Stimulated activated CD8-positive, alpha-beta memory T cell treated with anti-CD3 and anti-CD28 coated beads, Interleukin-2, amount 100 ng/mL, for 1 hour (primary cell): ENCODE measurements at regions not wholly inside any gene's neighbourhood (a gene's known extent, or its start where the extent isn't known, plus 50 kb on each side); places are given as distances from the start of the nearest gene placed in this dataset.

Source experiments
- DNase-seq, 2 donors: peaks; one replicate each; pipeline ENCODE4 v3.0.0-alpha.2; 2020; ENCODE audit warnings: low read depth in 2 of 2

DNA sequence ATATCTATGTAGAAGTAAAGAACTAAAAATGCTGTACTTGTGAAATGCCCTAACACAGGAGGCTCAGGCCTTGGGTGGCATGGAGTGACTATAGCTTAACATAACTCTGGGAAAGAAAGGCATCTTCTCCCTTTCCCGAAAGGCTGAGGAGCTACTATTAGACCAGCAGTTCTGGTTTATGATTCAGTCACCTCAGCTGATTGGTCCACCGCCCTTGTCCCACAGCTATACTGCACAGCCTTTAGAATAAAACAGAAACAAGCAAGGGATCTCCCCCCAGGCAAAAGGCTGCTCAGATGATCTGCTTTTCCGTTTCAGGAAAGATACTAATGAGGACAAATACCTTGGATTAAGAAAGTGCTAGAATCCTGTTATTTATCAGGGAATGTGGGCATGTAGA is 171.3 kb downstream of the SNCA start:
- DNase-seq, result no peak

DNA sequence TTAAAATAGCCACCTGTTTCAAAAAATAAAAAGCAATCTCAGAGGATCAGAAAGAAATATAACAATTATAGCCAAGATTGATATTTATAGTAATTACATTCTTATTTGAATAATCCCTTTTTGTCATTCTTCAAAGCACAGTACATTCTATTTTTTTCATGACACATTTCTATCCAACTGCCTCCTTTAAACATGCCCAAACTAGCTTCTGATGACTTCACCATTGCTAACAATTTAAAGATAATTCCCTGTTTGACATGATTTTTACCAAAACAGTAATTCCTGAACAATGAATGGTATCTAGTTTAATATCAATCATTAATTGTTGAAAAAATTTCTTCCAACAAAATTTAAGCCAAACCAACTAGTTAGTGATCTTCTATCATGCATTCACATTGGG is 172.4 kb downstream of the SNCA start:
- no peak for DNase-seq

DNA sequence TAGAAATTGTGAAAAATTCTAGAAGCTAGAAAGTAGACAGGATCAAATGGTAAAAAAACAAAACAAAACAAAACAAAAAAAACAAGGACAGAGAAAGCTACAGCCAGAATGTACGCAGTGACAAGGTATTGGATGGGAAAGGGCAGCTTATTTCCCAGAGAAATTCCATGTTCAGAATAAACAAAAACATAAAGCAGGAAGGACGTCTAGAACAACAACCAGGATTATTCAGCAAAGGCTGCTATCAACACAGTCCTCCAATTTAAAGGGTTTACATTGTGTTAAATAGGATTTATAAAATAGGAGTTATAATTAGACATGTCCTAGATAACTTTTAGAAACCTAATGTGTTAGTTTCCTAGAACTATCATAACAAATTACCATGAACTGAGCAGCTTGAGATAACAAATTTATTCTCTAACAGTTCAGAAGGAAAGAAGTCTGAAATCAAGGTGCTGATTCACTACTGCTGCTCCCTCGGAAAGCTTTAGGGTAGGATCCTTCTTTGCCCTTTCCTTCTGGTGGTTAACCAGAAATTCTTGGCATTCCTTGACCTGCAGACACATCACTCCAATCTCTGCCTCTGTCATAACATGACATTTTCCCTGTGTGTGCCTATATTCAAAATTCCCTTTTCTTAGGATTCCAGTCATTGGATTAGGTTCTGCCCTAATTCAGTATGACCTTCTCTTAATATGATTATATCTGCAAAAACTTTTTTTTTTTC is 175.6 kb downstream of the SNCA start:
- no peak for DNase-seq

DNA sequence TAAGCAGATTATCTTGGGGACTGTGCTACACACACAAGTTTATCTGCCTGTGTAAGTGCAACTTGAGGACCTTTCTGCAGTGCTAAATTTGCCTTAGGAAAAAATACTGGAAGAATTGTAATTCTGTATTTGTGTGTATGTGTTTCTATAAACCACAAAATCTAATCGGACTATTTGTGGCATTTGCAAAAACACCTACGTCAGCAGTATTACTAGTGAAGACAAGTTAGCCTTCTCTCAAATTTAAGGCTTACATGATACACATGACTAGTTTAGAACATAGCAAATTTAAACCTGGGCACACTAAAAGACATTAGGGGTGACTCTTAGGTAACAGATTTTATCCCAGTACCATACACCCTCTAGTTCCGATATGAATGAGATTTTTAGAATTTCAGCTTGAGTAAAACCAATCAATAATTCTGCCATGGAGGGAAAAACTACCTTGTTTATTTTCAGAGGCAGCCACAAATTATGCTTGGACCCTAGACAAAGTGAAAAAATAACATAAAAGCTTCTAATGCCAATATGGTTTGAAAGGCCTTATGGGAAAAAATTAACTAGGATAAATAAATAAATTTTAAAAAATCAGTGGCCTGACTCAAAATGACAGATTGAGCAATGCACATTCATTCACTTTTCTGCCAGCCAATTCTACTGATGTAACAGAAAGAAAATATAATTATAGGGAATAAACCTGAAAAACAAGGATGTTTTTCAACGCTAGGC is 176.4 kb downstream of the SNCA start:
- no peak for DNase-seq

DNA sequence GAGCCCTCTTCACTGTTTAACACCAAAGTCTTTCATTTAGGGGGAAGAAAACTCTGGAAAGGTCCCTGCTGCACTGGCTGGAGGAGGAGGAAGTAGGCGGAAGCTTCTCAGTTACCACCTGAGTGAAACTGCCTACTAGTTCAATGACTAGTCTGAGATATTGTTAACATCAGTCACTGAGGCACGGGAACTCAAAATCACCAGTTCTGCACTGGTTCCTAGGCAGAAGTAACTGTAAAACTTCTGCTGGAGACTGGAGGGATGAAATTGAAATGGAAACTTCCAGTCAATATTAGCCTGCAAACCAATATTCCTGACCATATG is 178.3 kb downstream of the SNCA start:
- no peak for DNase-seq

DNA sequence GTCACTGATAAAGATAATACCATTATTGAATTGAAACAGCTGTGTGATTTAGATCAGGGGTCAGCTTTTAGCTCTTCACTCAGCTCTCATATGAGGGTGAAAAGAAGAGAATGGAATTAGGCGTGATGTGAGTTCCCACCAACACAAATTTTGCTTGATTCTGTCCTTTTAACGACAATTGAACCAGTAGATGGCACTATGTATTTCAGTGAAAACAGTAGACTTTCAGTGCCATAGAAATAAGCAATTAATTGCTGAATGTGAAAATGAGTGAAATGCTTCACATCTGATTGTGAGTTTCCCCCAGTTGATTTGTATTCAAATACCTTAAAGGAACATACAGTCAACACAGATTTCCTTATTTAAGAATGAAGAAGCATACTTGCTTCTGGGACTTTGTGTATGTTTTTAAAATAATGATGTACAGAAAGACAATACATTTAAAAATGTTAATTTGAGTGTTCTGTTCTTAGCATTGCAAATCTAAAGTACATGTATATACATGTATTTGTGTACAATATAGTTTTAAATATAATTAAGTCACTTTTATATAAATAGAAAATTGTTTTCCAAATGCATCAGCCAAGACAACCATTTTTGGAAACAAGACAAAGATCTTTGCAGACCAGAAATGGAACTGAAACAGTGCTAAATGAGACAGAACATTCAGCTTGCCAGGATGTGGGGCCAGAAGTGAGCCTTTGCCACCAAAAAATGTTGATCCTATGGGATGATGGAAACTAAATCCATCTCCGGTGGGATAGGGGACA is 178.8 kb downstream of the SNCA start:
- no peak for DNase-seq

DNA sequence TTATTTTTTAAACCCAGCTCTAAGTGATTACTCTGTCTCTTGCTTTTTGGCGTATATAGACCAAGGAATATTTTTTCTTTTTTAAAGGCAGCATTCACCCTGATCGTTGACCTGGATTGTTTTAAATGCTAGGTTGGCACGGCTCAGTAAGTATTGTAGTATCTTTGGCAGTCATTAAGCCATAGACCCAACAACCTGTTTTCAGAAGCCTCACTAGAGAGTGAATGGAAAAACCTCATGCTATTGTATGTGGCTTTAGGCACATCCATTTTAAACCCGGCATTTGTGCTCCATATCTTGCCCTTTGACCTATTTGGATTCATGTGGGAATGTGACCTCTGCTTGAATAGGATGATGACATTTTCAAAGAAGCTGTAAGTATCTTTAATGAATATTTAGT is 183.9 kb downstream of the SNCA start:
- DNase-seq, result no peak

DNA sequence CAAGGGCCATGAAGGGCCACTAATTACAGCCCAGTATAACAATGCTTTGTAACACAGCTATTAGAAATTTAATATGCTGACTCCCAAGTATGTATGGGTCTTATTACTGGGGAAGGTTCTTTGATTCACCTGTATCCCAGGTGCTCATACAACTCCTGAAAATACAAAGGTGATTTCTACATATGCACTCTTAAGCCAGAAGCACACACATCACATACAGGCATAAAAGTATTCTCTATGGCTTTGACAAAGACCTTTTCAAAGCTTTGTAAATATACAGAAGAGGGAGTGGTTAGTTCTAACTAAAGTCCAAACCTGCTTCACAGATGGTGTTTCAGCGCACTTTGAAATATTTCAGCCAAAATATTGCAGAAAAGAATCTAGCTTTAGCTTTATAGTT is 191.5 kb downstream of the SNCA start:
- no peak for DNase-seq

DNA sequence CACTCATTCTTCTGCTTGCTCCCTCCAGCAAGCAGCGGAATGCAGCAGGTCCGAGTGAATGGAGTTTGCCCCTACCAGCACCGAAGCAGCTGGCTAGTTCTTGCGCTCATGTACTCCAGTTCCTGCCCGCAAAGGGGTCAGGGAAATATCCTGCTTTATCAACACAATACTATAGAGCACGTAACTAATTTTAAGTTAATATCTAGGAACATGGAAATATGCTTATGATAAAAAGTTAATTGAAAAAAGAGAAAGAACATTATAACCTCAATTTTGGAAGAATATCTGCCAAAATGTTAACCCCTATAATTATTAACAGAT is 195.6 kb downstream of the SNCA start:
- no peak for DNase-seq

DNA sequence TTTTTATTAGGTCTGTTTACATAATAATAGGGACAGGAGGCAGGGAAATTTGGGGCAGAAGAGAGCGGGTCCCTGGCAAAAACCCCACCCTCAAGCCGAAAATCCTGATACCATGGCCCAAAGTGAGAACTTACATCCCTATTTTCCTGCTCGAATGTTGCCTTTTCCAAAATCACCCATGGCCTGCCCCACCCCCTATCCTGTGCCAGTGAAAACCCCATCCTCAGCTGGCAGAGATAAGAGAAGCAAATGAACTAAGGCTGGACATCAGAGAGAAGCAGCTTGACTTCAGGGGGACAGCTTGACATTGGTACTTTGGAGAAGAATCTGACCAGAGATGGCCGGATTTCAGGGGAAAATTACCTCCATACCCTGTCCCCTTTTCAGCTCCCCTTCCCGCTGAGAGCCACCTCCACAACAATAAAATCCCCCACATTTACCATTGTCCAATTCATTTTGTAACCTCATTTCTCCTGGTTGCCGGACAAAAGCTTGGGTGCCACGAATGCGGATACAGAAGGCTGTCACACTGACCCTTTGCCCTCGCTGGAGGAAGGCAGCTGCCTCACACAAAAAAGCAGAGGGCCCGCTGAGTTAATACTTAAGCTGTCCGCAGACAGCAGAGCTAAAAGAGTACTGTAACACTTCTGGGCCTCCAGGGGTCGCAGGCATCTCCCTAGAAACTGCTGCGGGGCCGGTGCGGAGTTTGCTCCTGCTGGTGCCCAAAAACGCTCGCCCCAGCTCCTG is 196.2 kb downstream of the SNCA start:
- no peak for DNase-seq

DNA sequence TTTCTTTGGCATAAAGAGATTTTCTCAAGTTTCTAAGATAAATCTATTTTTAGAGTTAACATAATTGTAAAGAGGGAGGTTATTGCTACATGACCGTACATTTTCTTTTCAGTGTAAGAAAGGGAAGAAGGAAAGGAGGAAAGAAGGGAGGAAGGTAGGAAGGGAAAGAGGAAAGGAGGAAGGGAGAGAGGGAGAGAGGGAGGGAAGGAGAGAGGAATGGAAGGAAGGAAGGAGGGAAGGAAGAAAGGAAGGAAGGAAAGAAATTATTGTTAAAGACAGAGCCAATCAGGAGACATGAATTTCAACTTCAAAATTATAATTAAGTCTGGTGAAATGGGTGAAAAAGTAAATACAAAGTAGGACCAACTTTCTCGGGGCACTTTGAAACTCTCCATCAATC is 197.6 kb downstream of the SNCA start:
- no peak for DNase-seq

DNA sequence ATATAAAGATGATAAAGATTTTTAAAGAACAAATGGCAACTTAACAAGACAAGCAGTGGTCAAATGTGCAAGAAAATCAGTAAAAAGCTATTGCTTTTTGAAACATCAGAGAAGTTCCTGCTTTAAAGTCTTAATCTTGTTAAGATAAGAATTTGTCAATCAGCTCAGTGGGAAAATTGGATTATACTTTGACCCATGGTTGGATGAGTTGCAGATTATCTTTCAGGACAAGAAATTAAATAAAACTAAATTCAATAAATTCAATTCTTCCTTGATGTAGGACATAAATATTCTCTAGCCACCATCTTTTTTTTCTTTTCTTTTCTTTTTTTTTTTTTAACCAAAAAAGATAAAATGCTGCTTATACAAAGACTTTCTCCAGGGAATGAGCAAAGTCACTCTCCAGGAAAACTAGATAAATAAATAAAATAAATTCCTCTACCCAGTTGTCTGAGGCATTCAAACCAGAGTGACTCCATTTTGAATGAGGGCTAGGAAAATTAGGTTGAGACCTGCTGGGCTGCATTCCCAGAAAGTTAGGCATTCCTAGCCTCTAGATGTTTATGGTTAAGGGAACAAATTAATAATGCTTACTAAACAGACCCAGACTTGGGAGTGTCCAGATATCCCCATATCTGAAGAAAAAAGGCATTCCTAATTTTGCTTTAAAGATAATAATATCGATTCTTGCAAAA is 211.2 kb downstream of the SNCA start:
- DNase-seq, result no peak

DNA sequence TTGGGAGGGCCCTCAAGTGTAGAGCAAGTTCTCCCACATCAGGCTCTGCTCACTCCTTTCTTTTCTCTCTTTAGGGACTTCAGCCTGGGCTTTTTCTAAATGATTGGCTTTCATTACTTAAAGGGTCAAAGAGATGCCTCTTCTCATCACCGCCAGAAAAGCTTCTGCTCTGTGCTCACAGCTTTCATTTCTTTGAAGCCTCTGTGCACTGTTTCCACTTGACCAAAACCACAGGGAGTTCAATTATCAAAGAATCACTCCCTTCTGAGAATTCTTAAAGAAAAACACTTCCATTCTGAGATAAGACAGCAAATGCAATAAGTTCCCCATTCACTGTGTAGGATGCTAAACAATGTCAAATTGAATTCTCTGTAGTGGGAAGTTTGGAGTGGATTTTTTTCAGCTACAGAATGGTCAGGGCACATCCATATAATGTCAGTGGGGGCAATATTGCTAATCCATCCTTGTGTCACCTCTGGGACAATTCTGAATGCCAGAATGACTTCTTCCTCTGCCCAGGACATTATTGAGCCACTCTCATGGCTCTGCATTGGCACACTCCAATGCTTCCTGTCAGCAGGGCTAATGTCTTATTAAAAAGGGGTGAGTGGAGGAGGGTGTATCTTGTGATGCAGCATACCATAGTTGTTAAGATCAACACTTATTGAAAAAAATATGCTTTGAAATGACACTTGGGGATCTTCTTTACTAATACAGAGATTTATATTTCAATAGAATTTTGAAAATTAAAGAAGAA is 217.6 kb downstream of the SNCA start:
- DNase-seq, result no peak

DNA sequence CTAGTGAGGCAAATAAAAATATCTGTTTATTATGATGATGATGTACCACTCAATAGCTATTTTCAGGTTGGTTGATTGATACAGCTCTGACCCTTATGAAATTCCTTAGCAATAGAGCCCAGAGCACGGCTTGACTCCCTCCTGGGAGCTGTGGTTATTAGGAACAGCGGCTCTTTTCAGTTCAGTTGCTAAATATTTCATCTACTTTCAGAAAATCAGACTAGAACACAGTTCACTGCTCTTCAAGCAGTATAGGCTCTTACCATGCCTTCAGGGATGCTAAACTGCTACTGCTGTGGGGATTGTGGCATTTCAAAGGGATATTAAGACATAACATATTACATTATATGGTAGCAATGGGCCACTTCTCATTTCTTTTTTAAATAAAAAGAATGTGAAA is 218.8 kb downstream of the SNCA start:
- DNase-seq, result no peak

DNA sequence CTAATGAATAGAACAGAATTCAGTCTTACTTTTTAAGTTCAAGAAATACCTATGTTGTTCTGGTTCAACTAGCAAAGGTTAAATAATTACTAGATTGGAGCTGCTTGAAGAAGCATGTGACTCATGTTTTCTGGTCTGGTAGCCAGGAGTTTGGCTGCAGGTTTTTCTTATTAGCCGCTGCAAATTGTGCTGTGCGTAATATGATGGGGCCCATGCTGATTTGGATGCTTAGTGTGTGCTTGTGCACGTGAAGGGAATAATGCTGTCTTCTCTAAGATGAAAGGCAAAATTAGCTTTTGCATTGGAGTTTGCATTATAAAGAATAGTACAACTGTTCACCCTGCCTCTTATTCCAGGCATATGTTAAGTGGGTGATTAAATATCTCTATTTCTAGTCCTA is 219.6 kb downstream of the SNCA start:
- DNase-seq, result no peak

DNA sequence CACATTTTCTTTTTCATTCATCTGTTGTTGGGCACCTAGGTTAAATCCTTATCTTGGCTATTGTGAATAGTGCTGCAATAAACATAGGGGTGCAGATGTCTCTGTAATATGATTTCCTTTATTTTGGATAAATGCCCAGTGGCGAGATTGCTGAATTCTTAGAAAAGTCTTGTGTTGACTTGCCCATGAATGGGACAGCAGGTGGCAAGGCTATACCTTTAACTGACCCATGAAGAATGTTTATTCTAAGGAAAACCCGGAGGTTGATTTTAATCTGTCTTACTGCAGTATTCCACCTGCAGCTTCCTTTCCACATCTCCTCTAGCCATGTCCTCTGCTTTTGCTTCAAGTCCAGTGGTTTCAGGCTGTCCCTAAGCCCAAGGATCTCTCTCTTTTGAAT is 220.6 kb downstream of the SNCA start:
- DNase-seq, result no peak

DNA sequence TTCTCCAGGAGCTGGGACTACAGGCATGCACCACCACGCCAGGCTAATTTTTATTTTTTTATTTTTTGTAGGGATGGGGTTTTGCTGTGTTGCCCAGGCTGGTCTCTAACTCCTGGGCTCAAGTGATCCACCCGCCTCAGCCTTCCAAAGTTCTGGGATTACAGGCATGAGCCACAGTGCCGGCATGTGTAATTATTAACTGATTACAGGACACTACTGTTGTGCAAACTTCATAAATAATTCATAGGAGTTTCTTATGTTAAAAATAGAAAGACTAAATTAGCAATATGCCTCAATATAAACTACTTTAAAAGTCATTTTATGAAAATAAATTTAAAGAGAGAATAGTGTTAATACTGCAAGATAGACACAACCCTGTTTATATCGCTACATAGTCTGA is 221.9 kb downstream of the SNCA start:
- DNase-seq, result no peak

DNA sequence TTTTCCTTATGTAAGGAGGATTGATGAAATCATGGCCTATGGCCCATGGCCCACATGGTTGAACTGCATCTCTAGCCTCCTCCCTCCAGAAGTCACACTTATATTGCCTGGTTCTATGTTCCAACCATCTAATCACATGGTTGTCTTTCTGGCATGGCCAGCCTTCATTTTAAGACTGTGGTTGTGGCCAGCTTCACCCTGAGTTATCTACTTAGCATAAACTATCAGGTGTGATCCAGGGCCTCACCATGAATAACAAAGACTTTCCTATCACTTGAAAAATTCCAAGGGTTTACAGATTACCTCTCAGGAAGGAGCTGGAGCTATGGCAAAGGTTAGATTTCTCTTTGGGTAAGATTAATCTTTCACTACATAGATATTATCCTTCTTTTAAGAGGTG is 222.8 kb downstream of the SNCA start:
- DNase-seq, result no peak

DNA sequence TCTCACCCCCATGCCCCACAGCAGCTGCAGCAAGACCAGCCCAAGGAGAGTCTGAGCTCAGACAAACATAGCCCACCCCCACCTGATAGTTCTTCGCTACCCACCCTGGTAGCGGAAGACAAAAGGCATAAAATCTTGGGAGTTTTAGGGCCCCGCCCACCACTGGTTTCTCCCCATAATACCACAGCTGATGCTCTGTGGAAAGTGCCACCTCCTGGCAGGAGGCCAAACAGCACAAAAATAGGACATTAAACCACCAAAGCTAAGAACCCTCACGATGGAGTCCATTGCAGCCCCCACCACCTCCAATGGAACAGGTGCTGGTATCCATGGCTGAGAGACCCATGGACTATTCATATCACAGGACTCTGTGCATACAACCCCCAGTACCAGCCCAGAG is 226.7 kb downstream of the SNCA start:
- no peak for DNase-seq

DNA sequence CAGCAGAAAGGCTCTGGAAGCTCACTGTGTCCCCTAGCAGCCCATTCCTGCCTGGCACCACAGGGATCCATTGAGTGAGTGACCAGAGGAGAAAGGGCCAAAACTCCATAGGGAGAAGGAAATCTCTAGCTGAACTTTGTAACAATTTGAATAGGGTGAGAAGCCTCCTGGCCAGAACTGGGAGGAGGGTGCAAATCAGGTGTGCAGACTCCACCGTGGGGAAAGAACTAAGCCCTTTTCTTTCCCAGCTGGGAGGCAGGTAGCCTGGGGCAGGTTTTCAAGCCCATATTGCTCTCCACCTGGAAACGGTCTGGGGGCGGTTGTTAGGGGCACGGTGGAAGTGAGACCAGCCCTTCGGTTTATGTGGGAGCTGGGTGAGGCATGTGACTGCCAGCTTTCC is 227.2 kb downstream of the SNCA start:
- no peak for DNase-seq

DNA sequence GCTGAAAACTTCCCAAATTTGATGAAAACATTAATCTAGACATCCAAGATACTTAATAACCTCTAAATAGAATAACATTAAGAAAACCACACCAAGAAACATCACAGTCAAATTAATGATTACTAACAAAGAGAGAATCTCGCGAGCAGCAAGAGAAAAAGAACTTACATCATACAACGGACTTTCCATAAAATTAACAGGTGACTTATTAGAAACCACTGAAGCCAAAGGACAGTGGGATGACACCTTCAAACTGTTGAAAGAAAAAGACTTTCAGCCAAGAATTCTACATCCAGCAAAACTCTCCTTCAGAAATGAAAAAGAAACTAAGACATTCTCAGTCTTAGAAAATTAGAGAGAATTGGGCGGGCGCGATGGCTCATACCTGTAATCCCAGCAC is 232.0 kb downstream of the SNCA start:
- no peak for DNase-seq
